ENCODE measurements at regions not wholly inside any gene's neighbourhood (a gene's known extent, or its start where the extent isn't known, plus 50 kb on each side); places are given as distances from the start of the nearest gene placed in this dataset.

GRCh38 chr14:56460469-56460868, 119.1 kb upstream of the TMEM260 start:
- TF ChIP-seq USF2 (IDR thresholded peaks at IDR 0.05; ENCODE audit: low read depth, low read length) (no peak), RCOR1 (IDR thresholded peaks at IDR 0.05; ENCODE audit: insufficient replicate concordance, low read length) (no peak), CHD1 (IDR thresholded peaks at IDR 0.05; ENCODE audit: low read depth, low read length) (no peak), BHLHE40 (IDR thresholded peaks at IDR 0.05; ENCODE audit: low read depth, low read length) (no peak), ELK1 (IDR thresholded peaks at IDR 0.05; ENCODE audit: borderline replicate concordance, low read depth, low read length) (no peak), FOS (IDR thresholded peaks at IDR 0.05; ENCODE audit: low read depth, low read length) (no peak), MAZ (IDR thresholded peaks at IDR 0.05; ENCODE audit: borderline replicate concordance, low read depth, low read length) (no peak), SMC3 (IDR thresholded peaks at IDR 0.05; ENCODE audit: low read depth, low read length) (no peak), CTCF (conservative IDR thresholded peaks at IDR 0.05; ENCODE audit: low read depth, low read length) (no peak), POLR2A (IDR thresholded peaks at IDR 0.05; ENCODE audit: low read depth, low read length) (no peak), MAFK (IDR thresholded peaks at IDR 0.05; ENCODE audit: low read depth, low read length) (no peak), CEBPB (IDR thresholded peaks at IDR 0.05; ENCODE audit: low read depth, low read length) (no peak), RAD21 (IDR thresholded peaks at IDR 0.05; ENCODE audit: low read length) (no peak), RFX5 (IDR thresholded peaks at IDR 0.05; ENCODE audit: low read depth, low read length) (no peak), MXI1 (IDR thresholded peaks at IDR 0.05; ENCODE audit: borderline replicate concordance, low read depth, low read length) (no peak), NFE2L2 (IDR thresholded peaks at IDR 0.05; ENCODE audit: low read depth, low read length) (no peak)
- dilution Hi-C loops (cut with HindIII; ENCODE audit: low sequenced_read_pairs, unreplicated experiment) = no loop called here

More at GRCh38 chr14:56460469-56460868, 119.1 kb upstream of the TMEM260 start:
- no peak overlapping the region for H3K27ac ChIP-seq (ENCODE audit: insufficient read depth, low read length)
- no CpG with 5 or more reads among the region's 2 CpGs for WGBS, 2 experiments (ENCODE audit: extremely low coverage in 2 of 2, insufficient read length in 1 of 2)
- intact Hi-C loops (cut with micrococcal nuclease) (no loop called here), in situ Hi-C loops (cut with MboI; ENCODE audit: low sequenced_read_pairs) (no loop called here)
- CTCF ChIA-PET = no interaction called here
- POLR2A ChIA-PET (ENCODE audit: unreplicated experiment) = interaction anchor here (1.1 kb wide), 1 partner anchor 70 kb away, joined by 4 read pairs; no protein-coding TSS in a partner anchor
- no peak overlapping the region for H2AK5ac ChIP-seq (ENCODE audit: low read depth, low read length)
- no peaks in the 10 kb centered on the region for H3K36me3 ChIP-seq (ENCODE audit: control insufficient read depth, insufficient read depth, low read length)
- no peak overlapping the region for H2BK120ac ChIP-seq (ENCODE audit: low read depth, low read length)
- BruUV-seq (replicated peaks) = no TSS peak
- no peak overlapping the region for H3K23ac ChIP-seq (ENCODE audit: low read depth, low read length)
- H2BK5ac ChIP-seq (ENCODE audit: low read depth, low read length, poor library complexity, severe bottlenecking) = no peak overlapping the region
- H3K27me3 ChIP-seq (ENCODE audit: control insufficient read depth, insufficient read depth, low read length) = peaks cover 9% of the 10 kb centered on the region
- H3K4ac ChIP-seq (ENCODE audit: low read depth, low read length) = no peak overlapping the region
- H2AFZ ChIP-seq (replicated peaks; ENCODE audit: low read length, poor library complexity) = no peak overlapping the region
- H3K79me1 ChIP-seq (ENCODE audit: low read depth in 1 of 2, low read length in 2 of 2) = no peaks in the 10 kb centered on the region
- no peak overlapping the region for H3K18ac ChIP-seq (ENCODE audit: low read depth, low read length)
- DNase-seq = no peak
- no peak for ATAC-seq (ENCODE audit: low read depth)
- H2AK9ac ChIP-seq (replicated peaks; ENCODE audit: low read depth, low read length, poor library complexity) = no peak overlapping the region
- no peak overlapping the region for H4K8ac ChIP-seq (ENCODE audit: low read depth in 2 of 2, low read length in 2 of 2)
- H4K91ac ChIP-seq (ENCODE audit: insufficient read depth, low read depth, low read length) = no peak overlapping the region
- no peak overlapping the region for H3K56ac ChIP-seq (ENCODE audit: extremely low read depth, insufficient read depth, low read length)
- no peak overlapping the region for H3K4me3 ChIP-seq (ENCODE audit: insufficient read depth, low read depth, low read length)
- H3K4me2 ChIP-seq (ENCODE audit: low read depth, low read length) = no peak overlapping the region
- no peak overlapping the region for H3K9ac ChIP-seq (ENCODE audit: low read depth, low read length)
- no peaks in the 10 kb centered on the region for H3K9me1 ChIP-seq (ENCODE audit: insufficient read depth, low read length)
- H3K4me1 ChIP-seq (ENCODE audit: control insufficient read depth, insufficient read depth, low read length) = no peaks in the 10 kb centered on the region
- H2BK20ac ChIP-seq (ENCODE audit: low read depth, low read length) = no peak overlapping the region
- H4K5ac ChIP-seq (ENCODE audit: low read depth, low read length) = no peak overlapping the region
- H4K20me1 ChIP-seq (ENCODE audit: insufficient read depth, low read length) = no peaks in the 10 kb centered on the region
- H3K9me3 ChIP-seq (ENCODE audit: control insufficient read depth, insufficient read depth, low read length) = no peaks in the 10 kb centered on the region
- H2BK15ac ChIP-seq (ENCODE audit: low read depth, low read length) = no peak overlapping the region
- H3K14ac ChIP-seq (replicated peaks; ENCODE audit: low read depth, low read length) = no peak overlapping the region
